LNCaP clone FGC (cell line): ENCODE measurements at regions not wholly inside any gene's neighbourhood (a gene's known extent, or its start where the extent isn't known, plus 50 kb on each side); places are given as distances from the start of the nearest gene placed in this dataset.

ENCODE experiments used
- DNase-seq: peaks from one replicate; pipeline ENCODE4 v3.0.0-alpha.2; 2011; ENCODE audit warnings: low read depth
- H3K4me3 ChIP-seq: 2 replicates; pipeline ENCODE4 v1.5.1; 2011; ENCODE audit warnings: mild to moderate bottlenecking, low read depth, low read length, control low read depth
- CTCF ChIP-seq: IDR thresholded peaks from 2 replicates; pipeline ENCODE4 v1.5.1; 2012; ENCODE audit warnings: mild to moderate bottlenecking; ENCODE audit not compliant: control insufficient read depth, insufficient read depth; ENCODE audit errors: extremely low read depth

- H3K4me3 ChIP-seq, result no peak overlapping the region
- DNase-seq, result no peak
- TF ChIP-seq CTCF, result no peak
Measured at GRCh38 chr18:5091741-5092140, 105.3 kb downstream of the AKAIN1 start.

- no peak overlapping the region for H3K4me3 ChIP-seq
- no peak for DNase-seq
- no peak for TF ChIP-seq CTCF
Measured at GRCh38 chr18:5075297-5075696, 121.8 kb downstream of the AKAIN1 start.

GRCh38 chr18:5073026-5073944 lies 123.8 kb downstream of the AKAIN1 start:
- H3K4me3 ChIP-seq, result no peak overlapping the region
- peak; percentile 76 for TF ChIP-seq CTCF
- peak; percentile 42 for DNase-seq

DNA sequence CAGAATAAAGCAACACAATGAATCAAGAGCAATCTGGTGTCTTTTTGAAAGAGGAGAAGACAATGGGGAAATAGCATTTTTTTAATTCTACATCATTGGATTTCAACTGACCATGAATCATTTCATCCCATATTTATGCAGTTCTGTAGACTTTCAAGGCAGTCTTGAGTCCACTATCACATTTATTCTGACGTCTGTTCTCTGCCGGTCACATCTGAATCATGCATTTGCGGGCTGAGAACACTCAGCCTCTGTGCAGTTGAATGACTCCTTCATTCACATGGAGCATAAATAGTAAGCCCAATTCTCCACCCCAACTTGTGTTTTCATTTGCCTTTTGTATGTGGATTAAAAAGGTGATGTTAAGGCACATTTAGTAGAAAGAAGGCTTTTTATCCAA lies 128.2 kb downstream of the AKAIN1 start:
- TF ChIP-seq CTCF, result no peak
- H3K4me3 ChIP-seq, result no peak overlapping the region
- no peak for DNase-seq

GRCh38 chr18:5066380-5066977 lies 130.6 kb downstream of the AKAIN1 start:
- no peak for DNase-seq
- H3K4me3 ChIP-seq, result no peak overlapping the region
- no peak for TF ChIP-seq CTCF

DNA sequence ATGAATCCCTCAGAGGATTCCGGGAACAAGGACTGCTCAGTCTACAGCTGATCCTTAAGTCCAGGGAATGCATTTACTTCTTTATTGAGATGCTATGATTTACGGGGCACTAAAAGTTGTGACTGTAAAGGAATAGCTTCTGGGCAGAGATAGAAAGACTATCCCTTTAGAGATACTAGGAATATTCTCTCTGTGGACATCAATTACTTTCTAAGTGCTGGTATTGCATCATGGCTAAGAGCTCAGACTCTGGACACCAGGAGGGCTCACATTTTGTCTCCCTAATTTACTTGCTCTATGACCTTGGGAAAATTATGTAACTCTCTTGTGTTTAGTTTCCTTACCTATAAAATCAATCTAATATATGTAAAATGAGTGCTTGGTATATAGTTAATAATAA lies 131.4 kb downstream of the AKAIN1 start:
- no peak overlapping the region for H3K4me3 ChIP-seq
- TF ChIP-seq CTCF, result no peak
- no peak for DNase-seq
